ENCODE measurements at regions not wholly inside any gene's neighbourhood (a gene's known extent, or its start where the extent isn't known, plus 50 kb on each side); places are given as distances from the start of the nearest gene placed in this dataset.

DNA sequence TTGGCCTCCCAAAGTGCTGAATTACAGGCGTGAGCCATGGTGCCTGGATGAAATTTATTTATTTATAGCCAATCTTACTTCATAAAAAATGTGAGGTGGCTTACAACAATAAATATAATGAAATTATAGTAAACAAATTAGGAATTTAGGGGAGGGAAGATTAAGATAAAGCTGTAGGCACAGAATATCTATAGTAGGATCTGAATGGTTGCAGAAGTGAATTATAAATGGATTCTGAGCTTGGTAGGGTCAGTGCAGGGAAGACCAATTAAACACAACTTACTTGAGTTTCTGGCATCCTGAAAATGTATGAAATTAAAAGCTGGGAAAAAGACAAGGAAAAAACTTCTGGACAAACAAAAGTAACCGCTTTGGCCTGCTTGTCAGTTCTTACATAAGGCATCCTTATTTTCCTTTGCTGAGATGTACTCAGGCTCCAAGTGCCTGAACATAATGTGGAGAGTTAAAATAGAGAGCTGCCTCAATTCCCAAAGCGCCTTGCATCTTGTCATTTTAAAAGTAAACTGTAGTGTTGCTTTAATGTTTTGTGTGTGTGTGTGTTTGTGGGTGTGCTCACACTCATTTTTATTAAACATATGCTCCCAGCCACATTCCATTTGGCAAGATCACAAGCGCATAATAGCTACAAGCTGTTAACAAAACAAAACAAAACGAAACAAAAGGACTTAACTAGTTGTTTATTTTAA, 247.3 kb downstream of the S1PR1 start:
- no peak for TF ChIP-seq BHLHE40 (IDR thresholded peaks at IDR 0.05; ENCODE audit: borderline replicate concordance)
- TF ChIP-seq SP1 (IDR thresholded peaks at IDR 0.05): no peak
- no peak for TF ChIP-seq SUZ12 (IDR thresholded peaks at IDR 0.05)
- TF ChIP-seq LEF1 (IDR thresholded peaks at IDR 0.05; ENCODE audit: borderline replicate concordance): no peak
- no peak for TF ChIP-seq ARNT (IDR thresholded peaks at IDR 0.05)
- TF ChIP-seq TARDBP (IDR thresholded peaks at IDR 0.05): no peak
- no peak for TF ChIP-seq CTBP1 (IDR thresholded peaks at IDR 0.05; ENCODE audit: borderline replicate concordance)
- no peak for TF ChIP-seq FOXK2 (IDR thresholded peaks at IDR 0.05)
- no peak for TF ChIP-seq ZNF384 (IDR thresholded peaks at IDR 0.05)
- TF ChIP-seq ELF4 (IDR thresholded peaks at IDR 0.05): no peak
- TF ChIP-seq, protein P1, sequence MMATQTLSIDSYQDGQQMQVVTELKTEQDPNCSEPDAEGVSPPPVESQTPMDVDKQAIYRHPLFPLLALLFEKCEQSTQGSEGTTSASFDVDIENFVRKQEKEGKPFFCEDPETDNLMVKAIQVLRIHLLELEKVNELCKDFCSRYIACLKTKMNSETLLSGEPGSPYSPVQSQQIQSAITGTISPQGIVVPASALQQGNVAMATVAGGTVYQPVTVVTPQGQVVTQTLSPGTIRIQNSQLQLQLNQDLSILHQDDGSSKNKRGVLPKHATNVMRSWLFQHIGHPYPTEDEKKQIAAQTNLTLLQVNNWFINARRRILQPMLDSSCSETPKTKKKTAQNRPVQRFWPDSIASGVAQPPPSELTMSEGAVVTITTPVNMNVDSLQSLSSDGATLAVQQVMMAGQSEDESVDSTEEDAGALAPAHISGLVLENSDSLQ (IDR thresholded peaks at IDR 0.05): no peak
